ENCODE measurements at regions not wholly inside any gene's neighbourhood (a gene's known extent, or its start where the extent isn't known, plus 50 kb on each side); places are given as distances from the start of the nearest gene placed in this dataset.

- Histone ChIP-seq H3K9me2 (replicated peaks; ENCODE audit: insufficient read depth, low read length) (no peaks in the 10 kb centered on the region), H3K4me2 (ENCODE audit: low read depth, low read length, poor library complexity, severe bottlenecking) (no peak overlapping the region), H2AFZ (ENCODE audit: low read length) (no peak overlapping the region), H3K4me3 (ENCODE audit: low read length) (no peak overlapping the region), H3K79me2 (ENCODE audit: low read length) (no peaks in the 10 kb centered on the region), H3K9me3 (ENCODE audit: low read length) (no peaks in the 10 kb centered on the region), H3K27ac (ENCODE audit: low read length) (no peak overlapping the region), H3K27me3 (ENCODE audit: low read length) (no peaks in the 10 kb centered on the region), H3K4me1 (ENCODE audit: low read length) (no peaks in the 10 kb centered on the region), H3K9ac (ENCODE audit: low read length) (no peak overlapping the region), H4K20me1 (ENCODE audit: insufficient read depth, low read depth, low read length) (no peaks in the 10 kb centered on the region), H3K36me3 (ENCODE audit: insufficient read depth, low read length) (no peaks in the 10 kb centered on the region)
- DNase-seq = peak; percentile 34
Observed at GRCh38 chr9:107219486-107220077, 63.5 kb upstream of the RAD23B start.

- Histone ChIP-seq H3K9ac (ENCODE audit: low read length) (no peak overlapping the region), H3K4me2 (ENCODE audit: low read depth, low read length, poor library complexity, severe bottlenecking) (no peak overlapping the region), H3K27ac (ENCODE audit: low read length) (no peak overlapping the region)
Observed at GRCh38 chr9:107221321-107221720, 61.8 kb upstream of the RAD23B start.

DNA sequence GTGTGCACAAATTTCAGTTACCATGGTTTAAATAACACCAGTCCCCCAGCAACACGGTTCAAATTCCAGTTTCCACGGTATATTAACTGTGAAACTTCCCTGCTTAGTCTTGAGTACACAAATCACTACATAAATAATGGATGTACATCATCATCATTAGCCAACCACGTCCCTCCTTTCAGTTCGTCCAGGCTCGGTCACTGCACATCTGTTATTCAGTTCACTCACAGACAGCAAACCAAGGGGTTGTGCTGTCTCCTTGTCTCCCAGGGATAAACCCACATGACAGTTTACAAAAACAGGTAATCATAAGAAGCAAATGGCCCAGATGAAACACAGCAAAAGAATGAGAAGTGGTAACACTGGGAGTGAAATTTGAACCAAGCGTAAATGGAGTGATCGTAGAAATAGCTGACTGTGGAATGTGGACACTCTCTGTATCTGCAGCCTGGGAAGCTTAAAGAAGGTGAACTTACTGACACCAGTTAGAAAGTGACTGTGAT lies 61.0 kb upstream of the RAD23B start:
- Histone ChIP-seq H3K4me3 (ENCODE audit: low read length) (no peak overlapping the region), H3K4me2 (ENCODE audit: low read depth, low read length, poor library complexity, severe bottlenecking) (no peak overlapping the region), H3K27me3 (ENCODE audit: low read length) (no peaks in the 10 kb centered on the region), H3K36me3 (ENCODE audit: insufficient read depth, low read length) (no peaks in the 10 kb centered on the region), H3K9me3 (ENCODE audit: low read length) (no peaks in the 10 kb centered on the region), H3K9me2 (replicated peaks; ENCODE audit: insufficient read depth, low read length) (no peaks in the 10 kb centered on the region), H3K79me2 (ENCODE audit: low read length) (no peaks in the 10 kb centered on the region), H2AFZ (ENCODE audit: low read length) (no peak overlapping the region), H3K4me1 (ENCODE audit: low read length) (no peaks in the 10 kb centered on the region), H4K20me1 (ENCODE audit: insufficient read depth, low read depth, low read length) (no peaks in the 10 kb centered on the region), H3K27ac (ENCODE audit: low read length) (no peak overlapping the region), H3K9ac (ENCODE audit: low read length) (no peak overlapping the region)
- peak; percentile 31 for DNase-seq

More at GRCh38 chr9:107221321-107221720, 61.8 kb upstream of the RAD23B start:
- Histone ChIP-seq H3K9me2 (replicated peaks; ENCODE audit: insufficient read depth, low read length) (no peaks in the 10 kb centered on the region), H3K79me2 (ENCODE audit: low read length) (no peaks in the 10 kb centered on the region), H2AFZ (ENCODE audit: low read length) (no peak overlapping the region), H3K9me3 (ENCODE audit: low read length) (no peaks in the 10 kb centered on the region), H3K36me3 (ENCODE audit: insufficient read depth, low read length) (no peaks in the 10 kb centered on the region), H3K4me1 (ENCODE audit: low read length) (no peaks in the 10 kb centered on the region), H4K20me1 (ENCODE audit: insufficient read depth, low read depth, low read length) (no peaks in the 10 kb centered on the region), H3K4me3 (ENCODE audit: low read length) (no peak overlapping the region), H3K27me3 (ENCODE audit: low read length) (no peaks in the 10 kb centered on the region)
- peak; percentile 33 for DNase-seq

DNA sequence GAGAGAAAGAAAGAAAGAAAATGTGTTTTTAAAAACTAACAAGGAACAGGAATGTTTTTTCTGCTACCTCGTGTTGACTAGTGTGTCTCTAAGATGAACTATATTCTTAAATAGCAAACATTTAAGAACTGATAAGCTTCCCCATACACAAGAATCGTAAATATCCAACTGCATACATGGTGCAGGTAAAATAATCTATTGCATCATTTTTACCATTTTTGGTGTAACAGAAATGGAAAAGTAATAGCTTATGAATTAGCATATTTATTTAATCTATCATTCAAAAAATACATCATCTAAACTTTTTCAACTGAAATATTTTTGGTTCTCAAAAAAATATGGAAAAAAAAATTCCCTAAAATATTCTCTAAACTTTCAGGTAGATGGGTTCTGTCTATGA lies 59.7 kb upstream of the RAD23B start:
- no peak overlapping the region for H3K9ac ChIP-seq (ENCODE audit: low read length)
- H3K9me3 ChIP-seq (ENCODE audit: low read length) = no peaks in the 10 kb centered on the region
- no peaks in the 10 kb centered on the region for H3K27me3 ChIP-seq (ENCODE audit: low read length)
- no peaks in the 10 kb centered on the region for H3K9me2 ChIP-seq (replicated peaks; ENCODE audit: insufficient read depth, low read length)
- H3K36me3 ChIP-seq (ENCODE audit: insufficient read depth, low read length) = no peaks in the 10 kb centered on the region
- no peak overlapping the region for H3K4me2 ChIP-seq (ENCODE audit: low read depth, low read length, poor library complexity, severe bottlenecking)
- H3K4me1 ChIP-seq (ENCODE audit: low read length) = no peaks in the 10 kb centered on the region
- H3K27ac ChIP-seq (ENCODE audit: low read length) = no peak overlapping the region
- H3K4me3 ChIP-seq (ENCODE audit: low read length) = no peak overlapping the region
- peak; percentile 6 for DNase-seq
- no peak overlapping the region for H2AFZ ChIP-seq (ENCODE audit: low read length)
- H3K79me2 ChIP-seq (ENCODE audit: low read length) = no peaks in the 10 kb centered on the region
- no peaks in the 10 kb centered on the region for H4K20me1 ChIP-seq (ENCODE audit: insufficient read depth, low read depth, low read length)

DNA sequence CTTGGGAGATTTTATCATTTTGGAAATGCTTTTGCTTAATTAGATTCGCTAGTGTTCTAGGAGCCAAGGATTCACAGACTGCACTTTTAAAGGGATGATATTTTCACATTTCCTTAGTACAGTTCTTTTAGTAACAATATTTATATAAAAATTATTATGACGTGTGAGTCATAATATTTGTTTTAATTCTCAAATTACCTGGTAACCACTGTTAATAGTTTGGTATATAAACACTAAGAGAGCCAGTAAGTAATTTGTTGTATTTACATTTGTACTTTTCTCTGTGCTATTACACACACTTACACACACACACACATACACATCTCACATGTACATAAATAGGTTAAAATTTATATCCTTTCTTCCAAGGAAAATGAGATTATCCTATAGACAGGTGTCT lies 58.8 kb upstream of the RAD23B start:
- H3K9me3 ChIP-seq (ENCODE audit: low read length) = no peaks in the 10 kb centered on the region
- no peak overlapping the region for H3K9ac ChIP-seq (ENCODE audit: low read length)
- no peak overlapping the region for H3K27ac ChIP-seq (ENCODE audit: low read length)
- H2AFZ ChIP-seq (ENCODE audit: low read length) = no peak overlapping the region
- peak; percentile 2 for DNase-seq
- no peaks in the 10 kb centered on the region for H3K4me1 ChIP-seq (ENCODE audit: low read length)
- H3K79me2 ChIP-seq (ENCODE audit: low read length) = no peaks in the 10 kb centered on the region
- H3K36me3 ChIP-seq (ENCODE audit: insufficient read depth, low read length) = no peaks in the 10 kb centered on the region
- H4K20me1 ChIP-seq (ENCODE audit: insufficient read depth, low read depth, low read length) = no peaks in the 10 kb centered on the region
- H3K9me2 ChIP-seq (replicated peaks; ENCODE audit: insufficient read depth, low read length) = no peaks in the 10 kb centered on the region
- H3K4me3 ChIP-seq (ENCODE audit: low read length) = no peak overlapping the region
- H3K4me2 ChIP-seq (ENCODE audit: low read depth, low read length, poor library complexity, severe bottlenecking) = no peak overlapping the region
- H3K27me3 ChIP-seq (ENCODE audit: low read length) = no peaks in the 10 kb centered on the region

GRCh38 chr9:107226421-107226820 lies 56.7 kb upstream of the RAD23B start:
- Histone ChIP-seq H4K20me1 (ENCODE audit: insufficient read depth, low read depth, low read length) (no peaks in the 10 kb centered on the region), H3K9me2 (replicated peaks; ENCODE audit: insufficient read depth, low read length) (no peaks in the 10 kb centered on the region), H3K9me3 (ENCODE audit: low read length) (no peaks in the 10 kb centered on the region), H3K36me3 (ENCODE audit: insufficient read depth, low read length) (no peaks in the 10 kb centered on the region), H3K9ac (ENCODE audit: low read length) (no peak overlapping the region), H3K79me2 (ENCODE audit: low read length) (no peaks in the 10 kb centered on the region), H3K4me2 (ENCODE audit: low read depth, low read length, poor library complexity, severe bottlenecking) (no peak overlapping the region), H3K4me1 (ENCODE audit: low read length) (no peaks in the 10 kb centered on the region), H2AFZ (ENCODE audit: low read length) (no peak overlapping the region), H3K4me3 (ENCODE audit: low read length) (no peak overlapping the region), H3K27ac (ENCODE audit: low read length) (no peak overlapping the region), H3K27me3 (ENCODE audit: low read length) (no peaks in the 10 kb centered on the region)
- DNase-seq = peak; percentile 38

- no peak overlapping the region for H3K4me2 ChIP-seq (ENCODE audit: low read depth, low read length, poor library complexity, severe bottlenecking)
- no peaks in the 10 kb centered on the region for H3K27me3 ChIP-seq (ENCODE audit: low read length)
- H3K4me1 ChIP-seq (ENCODE audit: low read length) = no peaks in the 10 kb centered on the region
- H3K36me3 ChIP-seq (ENCODE audit: insufficient read depth, low read length) = no peaks in the 10 kb centered on the region
- H3K4me3 ChIP-seq (ENCODE audit: low read length) = no peak overlapping the region
- no peaks in the 10 kb centered on the region for H3K9me2 ChIP-seq (replicated peaks; ENCODE audit: insufficient read depth, low read length)
- H3K79me2 ChIP-seq (ENCODE audit: low read length) = no peaks in the 10 kb centered on the region
- DNase-seq = peak; percentile 23
- no peak overlapping the region for H3K9ac ChIP-seq (ENCODE audit: low read length)
- H3K27ac ChIP-seq (ENCODE audit: low read length) = no peak overlapping the region
- no peaks in the 10 kb centered on the region for H4K20me1 ChIP-seq (ENCODE audit: insufficient read depth, low read depth, low read length)
- H2AFZ ChIP-seq (ENCODE audit: low read length) = no peak overlapping the region
- no peaks in the 10 kb centered on the region for H3K9me3 ChIP-seq (ENCODE audit: low read length)
Observed at GRCh38 chr9:107227774-107228173, 55.3 kb upstream of the RAD23B start.

DNA sequence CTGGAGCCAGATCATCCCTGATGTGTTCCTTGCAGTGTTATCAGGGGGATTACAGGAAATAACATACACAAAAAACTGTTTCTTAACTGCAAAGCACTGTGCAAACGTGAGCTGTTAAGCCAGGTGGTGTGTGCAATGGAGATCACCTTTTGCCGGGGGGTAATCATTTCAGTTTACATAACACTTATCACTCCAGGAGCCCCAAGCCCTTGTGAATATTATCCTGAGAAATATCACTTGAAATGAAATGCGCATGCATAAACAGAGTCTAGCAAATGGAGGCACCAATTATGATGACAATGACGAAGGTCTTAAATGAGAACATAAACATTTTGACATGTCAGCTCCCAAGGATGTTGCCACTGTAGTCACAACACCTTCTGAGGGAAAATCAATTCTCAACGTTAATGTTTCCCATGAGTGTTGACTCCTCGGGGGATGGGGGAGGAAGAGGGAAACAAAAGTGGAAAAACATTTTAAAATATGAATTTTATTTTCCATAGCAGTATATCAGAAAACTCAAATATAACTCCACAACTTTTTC lies 54.5 kb upstream of the RAD23B start:
- no peak overlapping the region for H2AFZ ChIP-seq (ENCODE audit: low read length)
- H3K79me2 ChIP-seq (ENCODE audit: low read length) = no peaks in the 10 kb centered on the region
- no peaks in the 10 kb centered on the region for H3K9me2 ChIP-seq (replicated peaks; ENCODE audit: insufficient read depth, low read length)
- no peak overlapping the region for H3K4me3 ChIP-seq (ENCODE audit: low read length)
- H3K9ac ChIP-seq (ENCODE audit: low read length) = no peak overlapping the region
- no peak overlapping the region for H3K27ac ChIP-seq (ENCODE audit: low read length)
- DNase-seq = peak; percentile 31
- no peak overlapping the region for H3K4me2 ChIP-seq (ENCODE audit: low read depth, low read length, poor library complexity, severe bottlenecking)
- H3K27me3 ChIP-seq (ENCODE audit: low read length) = no peaks in the 10 kb centered on the region
- no peaks in the 10 kb centered on the region for H3K9me3 ChIP-seq (ENCODE audit: low read length)
- no peaks in the 10 kb centered on the region for H4K20me1 ChIP-seq (ENCODE audit: insufficient read depth, low read depth, low read length)
- no peaks in the 10 kb centered on the region for H3K4me1 ChIP-seq (ENCODE audit: low read length)
- no peaks in the 10 kb centered on the region for H3K36me3 ChIP-seq (ENCODE audit: insufficient read depth, low read length)
